ACC112 (cell line): ENCODE measurements at regions not wholly inside any gene's neighbourhood (a gene's known extent, or its start where the extent isn't known, plus 50 kb on each side); places are given as distances from the start of the nearest gene placed in this dataset.

Experiments
- H2AFZ ChIP-seq: fragments of 200-600 bp; sonication (generic); one replicate; pipeline ENCODE4 v1.6.0; 2017; ENCODE audit warnings: antibody characterized with exemption, low read length; ENCODE audit not compliant: unreplicated experiment
- H3K27ac ChIP-seq: fragments of 200-600 bp; sonication (generic); 2 replicates; pipeline ENCODE4 v1.5.1; 2014; ENCODE audit warnings: low read depth, mild to moderate bottlenecking, antibody characterized with exemption, low read length, moderate library complexity
- H3K27me3 ChIP-seq: fragments of 200-600 bp; sonication (generic); 2 replicates; pipeline ENCODE4 v1.6.1; 2014; ENCODE audit warnings: mild to moderate bottlenecking, antibody characterized with exemption, low read length, moderate library complexity, mixed read lengths; ENCODE audit not compliant: insufficient read depth
- H3K36me3 ChIP-seq: fragments of 200-600 bp; sonication (generic); 2 replicates; pipeline ENCODE4 v1.6.1; 2016; ENCODE audit warnings: mild to moderate bottlenecking, antibody characterized with exemption, low read length, moderate library complexity, mixed read lengths; ENCODE audit not compliant: insufficient read depth
- H3K4me1 ChIP-seq: fragments of 200-600 bp; sonication (generic); one replicate; pipeline ENCODE4 v1.6.1; 2016; ENCODE audit warnings: low read length, mixed read lengths; ENCODE audit not compliant: insufficient read depth, unreplicated experiment, control insufficient read depth
- H3K4me3 ChIP-seq: fragments of 200-600 bp; sonication (generic); 2 replicates; pipeline ENCODE4 v1.5.1; 2014; ENCODE audit warnings: mild to moderate bottlenecking, low read depth, low read length
- H3K79me2 ChIP-seq: fragments of 200-600 bp; sonication (generic); one replicate; pipeline ENCODE4 v1.6.0; 2016; ENCODE audit warnings: low read length; ENCODE audit not compliant: control insufficient read depth, unreplicated experiment, insufficient read depth

GRCh38 chr9:20119566-20119965 lies 330.7 kb upstream of the SLC24A2 start:
- H2AFZ ChIP-seq, result no peak overlapping the region
- no peaks in the 10 kb centered on the region for H3K36me3 ChIP-seq
- H3K79me2 ChIP-seq, result no peaks in the 10 kb centered on the region
- H3K4me1 ChIP-seq, result no peaks in the 10 kb centered on the region
- no peak overlapping the region for H3K4me3 ChIP-seq
- H3K27ac ChIP-seq, result no peak overlapping the region
- H3K27me3 ChIP-seq, result peaks cover 7% of the 10 kb centered on the region; the same call in 1 of the 2 replicates

GRCh38 chr9:20117986-20118385 lies 329.1 kb upstream of the SLC24A2 start:
- no peaks in the 10 kb centered on the region for H3K36me3 ChIP-seq
- no peak overlapping the region for H3K4me3 ChIP-seq
- H2AFZ ChIP-seq, result no peak overlapping the region
- H3K4me1 ChIP-seq, result no peaks in the 10 kb centered on the region
- H3K79me2 ChIP-seq, result no peaks in the 10 kb centered on the region
- no peak overlapping the region for H3K27ac ChIP-seq
- peaks cover 10% of the 10 kb centered on the region; the same call in 1 of the 2 replicates for H3K27me3 ChIP-seq

GRCh38 chr9:20117482-20117881 lies 328.6 kb upstream of the SLC24A2 start:
- Histone ChIP-seq H3K4me1 (no peaks in the 10 kb centered on the region), H3K79me2 (no peaks in the 10 kb centered on the region), H3K4me3 (no peak overlapping the region), H2AFZ (no peak overlapping the region), H3K27me3 (peaks cover 13% of the 10 kb centered on the region; the same call in 1 of the 2 replicates), H3K36me3 (no peaks in the 10 kb centered on the region), H3K27ac (no peak overlapping the region)

GRCh38 chr9:20114974-20115373 lies 326.1 kb upstream of the SLC24A2 start:
- Histone ChIP-seq H3K4me3 (no peak overlapping the region), H3K27me3 (peaks cover 17% of the 10 kb centered on the region; the same call in 1 of the 2 replicates), H2AFZ (no peak overlapping the region), H3K36me3 (no peaks in the 10 kb centered on the region), H3K79me2 (no peaks in the 10 kb centered on the region), H3K4me1 (no peaks in the 10 kb centered on the region), H3K27ac (no peak overlapping the region)

- no peak overlapping the region for H3K27ac ChIP-seq
- H3K36me3 ChIP-seq, result no peaks in the 10 kb centered on the region
- no peak overlapping the region for H2AFZ ChIP-seq
- H3K79me2 ChIP-seq, result no peaks in the 10 kb centered on the region
- no peak overlapping the region for H3K4me3 ChIP-seq
- H3K4me1 ChIP-seq, result no peaks in the 10 kb centered on the region
- H3K27me3 ChIP-seq, result peaks cover 17% of the 10 kb centered on the region; the same call in 1 of the 2 replicates
Measured at GRCh38 chr9:20112205-20112783, 323.5 kb upstream of the SLC24A2 start.

GRCh38 chr9:20111173-20111843 lies 322.5 kb upstream of the SLC24A2 start:
- Histone ChIP-seq H3K36me3 (no peaks in the 10 kb centered on the region), H2AFZ (no peak overlapping the region), H3K27ac (no peak overlapping the region), H3K79me2 (no peaks in the 10 kb centered on the region), H3K27me3 (peaks cover 14% of the 10 kb centered on the region; the same call in 1 of the 2 replicates), H3K4me3 (no peak overlapping the region), H3K4me1 (no peaks in the 10 kb centered on the region)

GRCh38 chr9:20095430-20096092 lies 306.7 kb upstream of the SLC24A2 start:
- Histone ChIP-seq H2AFZ (no peak overlapping the region), H3K79me2 (no peaks in the 10 kb centered on the region), H3K4me3 (no peak overlapping the region), H3K4me1 (no peaks in the 10 kb centered on the region), H3K27ac (no peak overlapping the region), H3K36me3 (no peaks in the 10 kb centered on the region), H3K27me3 (no peaks in the 10 kb centered on the region)

- Histone ChIP-seq H2AFZ (no peak overlapping the region), H3K27me3 (no peaks in the 10 kb centered on the region), H3K36me3 (no peaks in the 10 kb centered on the region), H3K4me1 (no peaks in the 10 kb centered on the region), H3K4me3 (no peak overlapping the region), H3K79me2 (no peaks in the 10 kb centered on the region), H3K27ac (no peak overlapping the region)
Measured at GRCh38 chr9:20092561-20092960, 303.7 kb upstream of the SLC24A2 start.

GRCh38 chr9:20087481-20087880 lies 298.6 kb upstream of the SLC24A2 start:
- H3K4me1 ChIP-seq, result no peaks in the 10 kb centered on the region
- H3K4me3 ChIP-seq, result no peak overlapping the region
- H3K27ac ChIP-seq, result no peak overlapping the region
- no peaks in the 10 kb centered on the region for H3K36me3 ChIP-seq
- H3K79me2 ChIP-seq, result no peaks in the 10 kb centered on the region
- H3K27me3 ChIP-seq, result peaks cover 27% of the 10 kb centered on the region
- no peak overlapping the region for H2AFZ ChIP-seq

- Histone ChIP-seq H3K36me3 (no peaks in the 10 kb centered on the region), H2AFZ (no peak overlapping the region), H3K4me1 (no peaks in the 10 kb centered on the region)
Measured at GRCh38 chr9:20085842-20086241, 297.0 kb upstream of the SLC24A2 start.

GRCh38 chr9:20084125-20084524 lies 295.3 kb upstream of the SLC24A2 start:
- Histone ChIP-seq H2AFZ (no peak overlapping the region), H3K79me2 (no peaks in the 10 kb centered on the region), H3K27me3 (peaks cover 30% of the 10 kb centered on the region), H3K27ac (no peak overlapping the region), H3K4me3 (no peak overlapping the region), H3K4me1 (no peaks in the 10 kb centered on the region), H3K36me3 (no peaks in the 10 kb centered on the region)

More at GRCh38 chr9:20085842-20086241, 297.0 kb upstream of the SLC24A2 start:
- no peak overlapping the region for H3K4me3 ChIP-seq
- H3K27me3 ChIP-seq, result peaks cover 30% of the 10 kb centered on the region
- H3K27ac ChIP-seq, result no peak overlapping the region
- H3K79me2 ChIP-seq, result no peaks in the 10 kb centered on the region
